Suprapubic skin (tissue), 4 donors: ENCODE measurements at regions not wholly inside any gene's neighbourhood (a gene's known extent, or its start where the extent isn't known, plus 50 kb on each side); places are given as distances from the start of the nearest gene placed in this dataset.

Experiments
- DNase-seq, 2 donors: peaks; one replicate each; pipeline ENCODE4 v3.0.0-alpha.2; 2019; ENCODE audit warnings: low spot score in 2 of 2
- H3K27ac ChIP-seq: fragments of 200-600 bp; sonication (generic); one replicate; pipeline ENCODE4 v1.5.1; 2019
- H3K27me3 ChIP-seq: fragments of 200-600 bp; sonication (generic); one replicate; pipeline ENCODE4 v1.5.1; 2019
- H3K36me3 ChIP-seq: fragments of 200-600 bp; sonication (generic); one replicate; pipeline ENCODE4 v1.5.1; 2019
- H3K4me1 ChIP-seq: fragments of 200-600 bp; sonication (generic); one replicate; pipeline ENCODE4 v1.5.1; 2019
- H3K4me3 ChIP-seq: fragments of 200-600 bp; sonication (generic); one replicate; pipeline ENCODE4 v1.5.1; 2019; ENCODE audit warnings: mild to moderate bottlenecking
- H3K9me3 ChIP-seq: fragments of 200-600 bp; sonication (generic); one replicate; pipeline ENCODE4 v1.5.1; 2019
- CTCF ChIP-seq, 2 donors: fragments of 200-600 bp in 1 of 2; fragments of 450-650 bp in 1 of 2; sonication (generic) in 1 of 2; IDR thresholded peaks; one replicate each; pipeline ENCODE4 v1.5.1; 2016 to 2019; ENCODE audit warnings: antibody characterized with exemption in 2 of 2, mild to moderate bottlenecking in 1 of 2, moderate library complexity in 1 of 2
- EP300 ChIP-seq: sonication (generic); formaldehyde crosslinking; IDR thresholded peaks from one replicate; pipeline ENCODE4 v1.6.1; 2017; ENCODE audit warnings: antibody characterized with exemption
- POLR2A ChIP-seq, 2 donors: fragments of 450-650 bp; IDR thresholded peaks; one replicate each; pipeline ENCODE4 v1.6.1; 2017; ENCODE audit warnings: antibody characterized with exemption in 2 of 2, mild to moderate bottlenecking in 2 of 2, moderate library complexity in 2 of 2
- POLR2AphosphoS5 ChIP-seq, 3 donors: sonication (generic); formaldehyde crosslinking; IDR thresholded peaks; one replicate each; pipeline ENCODE4 v1.6.1; 2017; ENCODE audit warnings: antibody characterized with exemption in 3 of 3
- WGBS: methylation state at CpG from one replicate; pipeline ENCODE4 v1.1.5; 2018; 5-methylcytosine and 5-hydroxymethylcytosine counted together

GRCh38 chr9:118269623-118270022 is 565.4 kb downstream of the TLR4 start:
- no peaks in the 10 kb centered on the region for H3K27me3 ChIP-seq
- H3K9me3 ChIP-seq: no peaks in the 10 kb centered on the region
- H3K4me1 ChIP-seq: no peaks in the 10 kb centered on the region
- TF ChIP-seq CTCF (IDR thresholded peaks at IDR 0.05) (no peak), EP300 (no peak), POLR2A (IDR thresholded peaks at IDR 0.05) (no peak), POLR2AphosphoS5 (IDR thresholded peaks at IDR 0.05) (no peak)
- H3K4me3 ChIP-seq: no peak overlapping the region
- WGBS: 63% methylated on average over 3 of the region's 3 CpGs
- H3K36me3 ChIP-seq: no peaks in the 10 kb centered on the region
- no peak overlapping the region for H3K27ac ChIP-seq
- DNase-seq: no peak

- TF ChIP-seq POLR2AphosphoS5 (IDR thresholded peaks at IDR 0.05) (no peak), CTCF (IDR thresholded peaks at IDR 0.05) (no peak), EP300 (no peak), POLR2A (IDR thresholded peaks at IDR 0.05) (no peak)
These were observed 567.1 kb downstream of the TLR4 start for GRCh38 chr9:118271331-118271730.

GRCh38 chr9:118271936-118272335 is 567.7 kb downstream of the TLR4 start:
- no peaks in the 10 kb centered on the region for H3K36me3 ChIP-seq
- no peaks in the 10 kb centered on the region for H3K9me3 ChIP-seq
- no peak overlapping the region for H3K27ac ChIP-seq
- 86% methylated on average over 1 of the region's 1 CpG for WGBS
- no peaks in the 10 kb centered on the region for H3K4me1 ChIP-seq
- no peak overlapping the region for H3K4me3 ChIP-seq
- TF ChIP-seq CTCF (IDR thresholded peaks at IDR 0.05) (no peak), EP300 (no peak), POLR2AphosphoS5 (IDR thresholded peaks at IDR 0.05) (no peak), POLR2A (IDR thresholded peaks at IDR 0.05) (no peak)
- no peaks in the 10 kb centered on the region for H3K27me3 ChIP-seq
- DNase-seq: no peak

More at GRCh38 chr9:118271331-118271730, 567.1 kb downstream of the TLR4 start:
- Histone ChIP-seq H3K9me3 (no peaks in the 10 kb centered on the region), H3K36me3 (no peaks in the 10 kb centered on the region), H3K4me1 (no peaks in the 10 kb centered on the region), H3K27ac (no peak overlapping the region), H3K4me3 (no peak overlapping the region), H3K27me3 (no peaks in the 10 kb centered on the region)
- WGBS: 58% methylated on average over 3 of the region's 3 CpGs
- DNase-seq: no peak

- DNase-seq: no peak
- H3K36me3 ChIP-seq: no peaks in the 10 kb centered on the region
- no peak for TF ChIP-seq POLR2A (IDR thresholded peaks at IDR 0.05)
- TF ChIP-seq POLR2AphosphoS5 (IDR thresholded peaks at IDR 0.05): no peak
- no peak for TF ChIP-seq CTCF (IDR thresholded peaks at IDR 0.05)
- no peak for TF ChIP-seq EP300
- no peak overlapping the region for H3K27ac ChIP-seq
- H3K9me3 ChIP-seq: no peaks in the 10 kb centered on the region
- no peaks in the 10 kb centered on the region for H3K4me1 ChIP-seq
- no peak overlapping the region for H3K4me3 ChIP-seq
- no peaks in the 10 kb centered on the region for H3K27me3 ChIP-seq
These were observed 568.8 kb downstream of the TLR4 start for GRCh38 chr9:118273048-118273447.

GRCh38 chr9:118276784-118277183 is 572.6 kb downstream of the TLR4 start:
- TF ChIP-seq POLR2A (IDR thresholded peaks at IDR 0.05): no peak
- no peak for TF ChIP-seq CTCF (IDR thresholded peaks at IDR 0.05)
- TF ChIP-seq POLR2AphosphoS5 (IDR thresholded peaks at IDR 0.05): no peak
- TF ChIP-seq EP300: no peak
- WGBS: 69% methylated on average over 6 of the region's 6 CpGs
- DNase-seq: no peak

More at GRCh38 chr9:118276784-118277183, 572.6 kb downstream of the TLR4 start:
- H3K36me3 ChIP-seq: no peaks in the 10 kb centered on the region
- H3K9me3 ChIP-seq: no peaks in the 10 kb centered on the region
- no peaks in the 10 kb centered on the region for H3K4me1 ChIP-seq
- no peak overlapping the region for H3K27ac ChIP-seq
- no peaks in the 10 kb centered on the region for H3K27me3 ChIP-seq
- no peak overlapping the region for H3K4me3 ChIP-seq
